Pons (tissue), 1 donor: ENCODE measurements at regions not wholly inside any gene's neighbourhood (a gene's known extent, or its start where the extent isn't known, plus 50 kb on each side); places are given as distances from the start of the nearest gene placed in this dataset.
A peak's percentile ranks its signal among the peaks of the same experiment; 100 is the strongest.
"Not testable (repeated sequence)": the region's sequence is repeated elsewhere in the genome, so short reads cannot be mapped to it uniquely, and the experiment has no call there.

Source experiments
- DNase-seq: peaks from one replicate; pipeline ENCODE4 v3.0.0-alpha.2; 2016; ENCODE audit warnings: low spot score

- no peak for DNase-seq
Measured at GRCh38 chr18:40249390-40250080, 1705.5 kb upstream of the PIK3C3 start.

GRCh38 chr18:40245612-40246011, 1709.4 kb upstream of the PIK3C3 start:
- not testable (repeated sequence) for DNase-seq

GRCh38 chr18:40243607-40244006, 1711.4 kb upstream of the PIK3C3 start:
- DNase-seq, result no peak

- DNase-seq, result peak; percentile 82
Measured at GRCh38 chr18:40235836-40236235, 1719.2 kb upstream of the PIK3C3 start.

- no peak for DNase-seq
Measured at GRCh38 chr18:40235323-40235722, 1719.7 kb upstream of the PIK3C3 start.

- DNase-seq, result no peak
Measured at GRCh38 chr18:40233931-40234616, 1721.0 kb upstream of the PIK3C3 start.

GRCh38 chr18:40222776-40223175, 1732.3 kb upstream of the PIK3C3 start:
- DNase-seq, result no peak

- DNase-seq, result no peak
Measured at GRCh38 chr18:40216856-40217255, 1738.2 kb upstream of the PIK3C3 start.

- no peak for DNase-seq
Measured at GRCh38 chr18:40215979-40216378, 1739.1 kb upstream of the PIK3C3 start.

- no peak for DNase-seq
Measured at GRCh38 chr18:40210696-40211095, 1744.3 kb upstream of the PIK3C3 start.

GRCh38 chr18:40208958-40209357, 1746.1 kb upstream of the PIK3C3 start:
- DNase-seq, result no peak

GRCh38 chr18:40197711-40198110, 1757.3 kb upstream of the PIK3C3 start:
- no peak for DNase-seq

GRCh38 chr18:40186677-40187076, 1768.4 kb upstream of the PIK3C3 start:
- DNase-seq, result no peak

- DNase-seq, result no peak
Measured at GRCh38 chr18:40179729-40180461, 1775.1 kb upstream of the PIK3C3 start.

GRCh38 chr18:40168026-40168425, 1787.0 kb upstream of the PIK3C3 start:
- no peak for DNase-seq

GRCh38 chr18:40163254-40163653, 1791.8 kb upstream of the PIK3C3 start:
- DNase-seq, result no peak

GRCh38 chr18:40160361-40160760, 1794.7 kb upstream of the PIK3C3 start:
- no peak for DNase-seq

GRCh38 chr18:40159141-40160017, 1795.7 kb upstream of the PIK3C3 start:
- DNase-seq, result peak; percentile 64

- no peak for DNase-seq
Measured at GRCh38 chr18:40157120-40157519, 1797.9 kb upstream of the PIK3C3 start.

GRCh38 chr18:40152859-40153258, 1802.2 kb upstream of the PIK3C3 start:
- DNase-seq, result no peak

- DNase-seq, result no peak
Measured at GRCh38 chr18:40148960-40149359, 1806.1 kb upstream of the PIK3C3 start.

- no peak for DNase-seq
Measured at GRCh38 chr18:40133253-40133652, 1821.8 kb upstream of the PIK3C3 start.
